MM.1S (cell line): ENCODE measurements at regions not wholly inside any gene's neighbourhood (a gene's known extent, or its start where the extent isn't known, plus 50 kb on each side); places are given as distances from the start of the nearest gene placed in this dataset.

Experiments
- DNase-seq: peaks from one replicate; pipeline ENCODE4 v3.0.0-alpha.2; 2015
- H2AFZ ChIP-seq: fragments of 300-600 bp; sonication (generic); 2 replicates; pipeline ENCODE4 v1.6.0; 2016; ENCODE audit warnings: antibody characterized with exemption, low read length
- H3F3A ChIP-seq: fragments of 300-600 bp; sonication (generic); 2 replicates; pipeline ENCODE4 v1.6.1; 2016; ENCODE audit warnings: mild to moderate bottlenecking, antibody characterized with exemption, low read length, moderate library complexity, mixed read lengths; ENCODE audit not compliant: insufficient read depth
- H3K27ac ChIP-seq: fragments of 300-600 bp; sonication (generic); 2 replicates; pipeline ENCODE4 v1.5.1; 2016; ENCODE audit warnings: mild to moderate bottlenecking, low read length
- H3K27me3 ChIP-seq: fragments of 300-600 bp; sonication (generic); replicated peaks from 2 replicates; pipeline ENCODE4 v1.6.0; 2016; ENCODE audit warnings: low read length; ENCODE audit not compliant: insufficient read depth
- H3K36me3 ChIP-seq: fragments of 300-600 bp; sonication (generic); replicated peaks from 2 replicates; pipeline ENCODE4 v1.6.1; 2016; ENCODE audit warnings: mild to moderate bottlenecking, low read length, mixed read lengths; ENCODE audit not compliant: insufficient read depth
- H3K4me1 ChIP-seq: fragments of 300-600 bp; sonication (generic); 2 replicates; pipeline ENCODE4 v1.6.1; 2016; ENCODE audit warnings: low read length, mixed read lengths
- H3K4me2 ChIP-seq: fragments of 300-600 bp; sonication (generic); 2 replicates; pipeline ENCODE4 v1.6.0; 2016; ENCODE audit warnings: low read depth, low read length
- H3K4me3 ChIP-seq: fragments of 300-600 bp; sonication (generic); 2 replicates; pipeline ENCODE4 v1.5.1; 2016; ENCODE audit warnings: low read length, mixed read lengths
- H3K79me2 ChIP-seq: fragments of 300-600 bp; sonication (generic); 2 replicates; pipeline ENCODE4 v1.6.1; 2016; ENCODE audit warnings: mixed run types, low read length, mixed read lengths
- H3K9ac ChIP-seq: fragments of 300-600 bp; sonication (generic); 2 replicates; pipeline ENCODE4 v1.6.1; 2016; ENCODE audit warnings: low read length, mixed read lengths
- H3K9me2 ChIP-seq: fragments of 300-600 bp; sonication (generic); replicated peaks from 2 replicates; pipeline ENCODE4 v1.6.1; 2016; ENCODE audit warnings: mild to moderate bottlenecking, low read length, mixed read lengths; ENCODE audit not compliant: insufficient read depth
- H3K9me3 ChIP-seq: fragments of 300-600 bp; sonication (generic); replicated peaks from 2 replicates; pipeline ENCODE4 v1.6.1; 2016; ENCODE audit warnings: mild to moderate bottlenecking, low read length, mixed read lengths; ENCODE audit not compliant: insufficient read depth
- H4K20me1 ChIP-seq: fragments of 300-600 bp; sonication (generic); 2 replicates; pipeline ENCODE4 v1.6.1; 2016; ENCODE audit warnings: mild to moderate bottlenecking, low read length, moderate library complexity, mixed read lengths; ENCODE audit not compliant: insufficient read depth
- CTCF ChIP-seq: fragments of 300-600 bp; sonication (generic); IDR thresholded peaks from 2 replicates; pipeline ENCODE4 v1.5.1; 2016; ENCODE audit warnings: antibody characterized with exemption, low read length, mixed read lengths
- EZH2 ChIP-seq: fragments of 300-600 bp; sonication (generic); optimal IDR thresholded peaks from 2 replicates; pipeline ENCODE3; 2017; ENCODE audit warnings: low read depth, mild to moderate bottlenecking, antibody characterized with exemption, low read length, mixed read lengths
- EZH2phosphoT487 ChIP-seq: fragments of 300-600 bp; sonication (generic); IDR thresholded peaks from 2 replicates; pipeline ENCODE4 v1.6.1; 2018; ENCODE audit warnings: antibody characterized with exemption, low read length

- H3K4me2 ChIP-seq, result peak overlapping the region; percentile 36; the same call in 1 of the 2 replicates
- H3K9me3 ChIP-seq, result no peaks in the 10 kb centered on the region
- peak overlapping the region; percentile 48; the same call in 1 of the 2 replicates for H3K27ac ChIP-seq
- peaks cover 13% of the 10 kb centered on the region for H3K4me1 ChIP-seq
- H3K9me2 ChIP-seq, result no peaks in the 10 kb centered on the region
- no peaks in the 10 kb centered on the region for H3K36me3 ChIP-seq
- H3F3A ChIP-seq, result peaks cover 5% of the 10 kb centered on the region
- no peak overlapping the region for H3K9ac ChIP-seq
- no peaks in the 10 kb centered on the region for H4K20me1 ChIP-seq
- H3K4me3 ChIP-seq, result no peak overlapping the region
- H3K79me2 ChIP-seq, result no peaks in the 10 kb centered on the region
- no peak for DNase-seq
- H3K27me3 ChIP-seq, result no peaks in the 10 kb centered on the region
- H2AFZ ChIP-seq, result 0 out of 2 replicates have a peak overlapping the region, but pooled peaks have one; percentile 49
- TF ChIP-seq EZH2phosphoT487 (no peak), EZH2 (no peak), CTCF (no peak)
Measured at GRCh38 chr10:10417671-10418070, 600.0 kb upstream of the CELF2 start.

GRCh38 chr10:10418387-10418786 is 599.3 kb upstream of the CELF2 start:
- peak; percentile 82 for DNase-seq

GRCh38 chr10:10421071-10421470 is 596.6 kb upstream of the CELF2 start:
- H3K9ac ChIP-seq, result no peak overlapping the region
- no peaks in the 10 kb centered on the region for H3K36me3 ChIP-seq
- H3K4me2 ChIP-seq, result no peak overlapping the region
- no peaks in the 10 kb centered on the region for H3K9me3 ChIP-seq
- no peak for TF ChIP-seq EZH2phosphoT487
- no peak for TF ChIP-seq EZH2
- TF ChIP-seq CTCF, result no peak
- H4K20me1 ChIP-seq, result no peaks in the 10 kb centered on the region
- no peaks in the 10 kb centered on the region for H3K9me2 ChIP-seq
- peaks cover 5% of the 10 kb centered on the region for H3F3A ChIP-seq
- H3K27me3 ChIP-seq, result no peaks in the 10 kb centered on the region
- peaks cover 13% of the 10 kb centered on the region for H3K4me1 ChIP-seq
- H3K4me3 ChIP-seq, result no peak overlapping the region
- no peak overlapping the region for H3K27ac ChIP-seq
- DNase-seq, result no peak
- no peak overlapping the region for H2AFZ ChIP-seq
- H3K79me2 ChIP-seq, result no peaks in the 10 kb centered on the region

More at GRCh38 chr10:10418387-10418786, 599.3 kb upstream of the CELF2 start:
- peak overlapping the region; percentile 36; the same call in 1 of the 2 replicates for H3K4me2 ChIP-seq
- H3K4me3 ChIP-seq, result no peak overlapping the region
- H3K27ac ChIP-seq, result peak overlapping the region; percentile 48; the same call in 1 of the 2 replicates
- no peaks in the 10 kb centered on the region for H3K27me3 ChIP-seq
- TF ChIP-seq EZH2 (no peak), EZH2phosphoT487 (no peak), CTCF (no peak)
- no peak overlapping the region for H3K9ac ChIP-seq
- peaks cover 5% of the 10 kb centered on the region for H3F3A ChIP-seq
- peak overlapping the region; percentile 49; the same call in 1 of the 2 replicates for H2AFZ ChIP-seq
- H3K36me3 ChIP-seq, result no peaks in the 10 kb centered on the region
- H4K20me1 ChIP-seq, result no peaks in the 10 kb centered on the region
- peaks cover 13% of the 10 kb centered on the region for H3K4me1 ChIP-seq
- no peaks in the 10 kb centered on the region for H3K9me2 ChIP-seq
- no peaks in the 10 kb centered on the region for H3K79me2 ChIP-seq
- H3K9me3 ChIP-seq, result no peaks in the 10 kb centered on the region
